Lower leg skin (tissue), 4 donors: ENCODE measurements at regions not wholly inside any gene's neighbourhood (a gene's known extent, or its start where the extent isn't known, plus 50 kb on each side); places are given as distances from the start of the nearest gene placed in this dataset.

ENCODE experiments used
- DNase-seq, 2 donors: peaks; one replicate each; pipeline ENCODE4 v3.0.0-alpha.2; 2019; ENCODE audit warnings: low spot score in 2 of 2
- H3K4me3 ChIP-seq: fragments of 200-600 bp; sonication (generic); 2 replicates; pipeline ENCODE4 v1.5.1; 2017; ENCODE audit warnings: mild to moderate bottlenecking, low read depth; ENCODE audit not compliant: poor library complexity, severe bottlenecking
- CTCF ChIP-seq, 3 donors: fragments of 450-650 bp; IDR thresholded peaks; one replicate each; pipeline ENCODE4 v1.5.1; 2016; ENCODE audit warnings: antibody characterized with exemption in 3 of 3, mild to moderate bottlenecking in 3 of 3, moderate library complexity in 2 of 3
- POLR2A ChIP-seq, 2 donors: fragments of 450-650 bp; IDR thresholded peaks; one replicate each; pipeline ENCODE4 v1.6.1; 2016 to 2017; ENCODE audit warnings: antibody characterized with exemption in 2 of 2, mild to moderate bottlenecking in 1 of 2, moderate library complexity in 1 of 2
- WGBS, 2 donors: methylation state at CpG; one replicate each; pipeline ENCODE4 v1.1.5; 2018; 5-methylcytosine and 5-hydroxymethylcytosine counted together
- intact Hi-C: fragments of 100-400 bp; cut with DNase I; formaldehyde crosslinking; loops from one replicate; pipeline ENCODE4 v1.15.0; 2023; ENCODE audit warnings: low total_unique reads

DNA sequence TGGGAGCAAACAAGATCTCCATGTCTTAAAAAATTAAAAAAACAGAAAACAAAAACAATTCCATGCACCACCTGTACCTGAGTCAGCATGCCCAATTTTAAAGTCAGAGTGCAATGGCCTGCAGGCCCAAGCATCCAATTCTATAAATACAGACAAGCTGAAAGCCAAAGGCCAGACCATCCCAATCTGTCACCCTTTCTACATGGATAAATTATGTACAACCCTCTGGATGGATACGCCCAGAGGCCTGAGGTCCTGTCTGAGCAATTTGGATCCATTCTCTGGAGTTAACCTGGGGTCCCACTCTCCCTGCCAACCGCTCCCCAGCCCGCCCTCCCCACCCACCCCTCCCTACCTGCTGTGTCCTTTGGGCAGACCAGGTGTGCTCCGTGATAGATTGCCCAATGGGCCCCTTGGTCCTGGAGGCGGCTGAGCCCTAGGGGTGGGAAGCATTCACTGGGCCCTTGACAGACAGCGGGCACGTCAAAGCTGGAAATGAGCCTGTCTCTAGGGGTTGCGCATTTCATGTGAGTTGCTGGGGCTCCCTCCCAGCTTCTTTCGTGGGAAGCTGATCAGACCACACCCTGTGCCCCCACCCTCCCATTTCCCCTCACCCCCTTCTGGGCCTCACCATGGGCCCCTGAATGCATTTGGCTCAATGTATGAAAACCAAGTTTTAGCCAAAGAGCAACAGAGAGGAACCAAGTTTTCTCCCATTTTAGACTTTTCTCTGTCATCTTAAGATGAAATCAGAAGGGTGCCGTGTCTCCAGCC, 171.3 kb downstream of the BCL11B start:
- DNase-seq = no peak
- TF ChIP-seq POLR2A (IDR thresholded peaks at IDR 0.05) = no peak
- no peak for TF ChIP-seq CTCF (IDR thresholded peaks at IDR 0.05)
- 51 to 64% methylated on average over 7 to 10 of the region's 10 CpGs for WGBS, 2 donors

GRCh38 chr14:99101855-99102461, 170.0 kb downstream of the BCL11B start:
- no peak for DNase-seq
- no peak for TF ChIP-seq POLR2A (IDR thresholded peaks at IDR 0.05)
- no peak for TF ChIP-seq CTCF (IDR thresholded peaks at IDR 0.05)
- no peak overlapping the region for H3K4me3 ChIP-seq
- intact Hi-C loops = no loop called here
- 43 to 46% methylated on average over 6 of the region's 6 CpGs for WGBS, 2 donors

More for the DNA sequence above, 171.3 kb downstream of the BCL11B start:
- intact Hi-C loops = no loop called here
- no peak overlapping the region for H3K4me3 ChIP-seq

DNA sequence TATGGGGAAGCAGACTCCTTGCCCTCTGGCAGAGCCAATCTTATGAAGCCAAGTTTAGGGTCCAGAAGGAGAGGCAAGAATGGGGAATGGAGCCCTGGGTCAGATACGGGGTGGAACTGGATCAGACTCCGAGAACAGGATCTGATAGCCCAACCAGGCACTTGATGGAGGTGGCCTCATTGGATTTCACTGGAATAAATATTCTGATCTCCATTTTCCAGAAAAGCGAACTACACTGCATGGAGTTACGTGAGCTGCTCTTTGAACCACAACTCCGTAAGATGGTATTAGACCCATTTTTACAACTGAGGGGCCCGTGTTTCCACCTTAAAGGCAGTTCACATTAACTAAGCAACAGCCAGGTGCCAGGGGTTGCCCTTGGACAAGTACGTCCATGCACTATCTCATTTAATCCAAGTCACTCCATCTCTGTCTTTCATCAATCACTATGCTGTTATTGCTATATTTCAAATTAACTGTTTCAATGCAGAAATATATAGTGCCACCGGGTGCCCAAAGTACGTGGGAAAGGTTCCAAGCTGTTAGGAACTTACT, 155.2 kb downstream of the BCL11B start:
- no peak for TF ChIP-seq POLR2A (IDR thresholded peaks at IDR 0.05)
- no peak for TF ChIP-seq CTCF (IDR thresholded peaks at IDR 0.05)
- H3K4me3 ChIP-seq = no peak overlapping the region
- peak in 1 of 2 donors; percentile 25 for DNase-seq
- WGBS, 2 donors = 81 to 85% methylated on average over 9 of the region's 9 CpGs
- intact Hi-C loops = no loop called here

DNA sequence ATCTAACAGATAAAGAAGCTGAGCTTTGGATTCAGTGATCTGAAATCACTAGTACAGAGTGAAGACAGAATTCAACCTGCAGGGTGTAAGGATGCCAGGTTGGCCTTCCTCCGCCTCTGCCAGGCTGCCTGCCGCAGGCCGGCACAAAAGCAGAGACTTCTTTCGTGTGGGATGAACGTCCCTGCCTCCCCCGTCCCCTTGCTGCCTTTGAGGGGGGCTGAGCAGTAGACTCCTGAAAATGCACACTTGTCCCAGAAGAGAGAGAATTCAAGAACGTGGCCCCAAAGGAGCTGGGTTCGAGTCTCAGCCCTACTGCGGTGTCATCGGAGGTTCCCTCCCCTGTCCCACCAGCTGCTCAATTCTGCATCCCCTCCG, 154.3 kb downstream of the BCL11B start:
- TF ChIP-seq POLR2A (IDR thresholded peaks at IDR 0.05) (no peak), CTCF (IDR thresholded peaks at IDR 0.05) (no peak)
- intact Hi-C loops = no loop called here
- no peak for DNase-seq
- no peak overlapping the region for H3K4me3 ChIP-seq
- 67 to 70% methylated on average over 10 to 11 of the region's 11 CpGs for WGBS, 2 donors

DNA sequence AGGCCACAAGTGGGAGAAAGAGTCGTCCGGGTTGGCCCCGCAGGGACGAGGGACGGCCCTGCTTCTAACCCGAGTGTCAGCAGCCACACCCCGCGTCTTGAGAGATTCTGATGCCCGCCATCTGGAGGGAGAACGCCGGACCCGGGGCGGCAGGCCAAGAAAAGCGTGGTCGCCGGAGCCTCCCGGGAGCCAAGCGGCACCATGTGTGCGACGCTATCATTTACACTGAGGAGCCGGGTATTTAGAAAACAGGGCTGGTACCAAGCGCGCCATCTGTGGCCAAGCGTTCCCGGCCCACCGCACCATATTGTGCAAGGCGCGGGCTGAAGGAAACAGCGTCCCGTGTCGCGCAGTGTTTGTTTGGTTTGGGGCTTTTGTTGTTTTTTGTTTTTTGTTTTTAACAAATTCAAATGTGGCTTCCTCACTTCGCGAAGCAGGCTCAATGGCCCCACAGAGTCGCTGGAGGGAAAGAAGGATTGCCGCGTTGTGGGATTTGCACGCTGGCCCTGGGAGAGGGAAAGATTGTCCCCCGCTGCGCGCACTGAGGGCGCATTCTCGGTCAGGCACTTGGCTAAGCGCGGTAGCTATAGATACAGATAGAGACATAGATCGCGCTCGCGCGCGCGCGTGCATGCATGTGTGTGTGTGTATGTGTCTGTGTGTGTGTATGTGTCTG, 153.8 kb downstream of the BCL11B start:
- peak; percentile 3 to 85 for DNase-seq
- TF ChIP-seq CTCF (IDR thresholded peaks at IDR 0.05) (no peak), POLR2A (IDR thresholded peaks at IDR 0.05) (no peak)
- WGBS, 2 donors = 47 to 59% methylated on average over 45 to 47 of the region's 53 CpGs
- intact Hi-C loops = no loop called here
- H3K4me3 ChIP-seq = no peak overlapping the region
